ENCODE measurements at regions not wholly inside any gene's neighbourhood (a gene's known extent, or its start where the extent isn't known, plus 50 kb on each side); places are given as distances from the start of the nearest gene placed in this dataset.

DNA sequence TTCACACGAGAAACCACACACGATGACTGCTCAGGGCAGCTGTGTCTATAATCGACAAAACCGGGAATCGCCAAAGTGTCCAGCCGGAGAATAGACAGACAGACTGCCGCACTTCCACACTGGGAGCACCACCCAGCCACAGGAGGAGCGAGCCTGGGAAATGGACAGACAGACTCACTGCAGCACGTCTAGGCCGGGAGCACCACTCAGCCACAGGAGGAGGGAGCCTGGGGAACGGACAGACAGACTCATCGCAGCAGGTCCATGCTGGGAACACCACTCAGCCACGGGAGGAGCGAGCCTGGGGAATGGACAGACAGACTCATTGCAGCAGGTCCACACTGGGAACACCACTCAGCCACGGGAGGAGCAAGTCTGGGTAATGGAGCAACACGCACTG is 137.2 kb downstream of the BRD1 start:
- in situ Hi-C loops (cut with MboI; ENCODE audit: low sequenced_read_pairs) (no loop called here), intact Hi-C loops (cut with micrococcal nuclease) (no loop called here), dilution Hi-C loops (cut with HindIII; ENCODE audit: low sequenced_read_pairs, unreplicated experiment) (no loop called here)
- no peak for TF ChIP-seq MAFK (IDR thresholded peaks at IDR 0.05; ENCODE audit: low read depth, low read length)
- TF ChIP-seq RCOR1 (IDR thresholded peaks at IDR 0.05; ENCODE audit: insufficient replicate concordance, low read length), result no peak
- TF ChIP-seq, protein P1, sequence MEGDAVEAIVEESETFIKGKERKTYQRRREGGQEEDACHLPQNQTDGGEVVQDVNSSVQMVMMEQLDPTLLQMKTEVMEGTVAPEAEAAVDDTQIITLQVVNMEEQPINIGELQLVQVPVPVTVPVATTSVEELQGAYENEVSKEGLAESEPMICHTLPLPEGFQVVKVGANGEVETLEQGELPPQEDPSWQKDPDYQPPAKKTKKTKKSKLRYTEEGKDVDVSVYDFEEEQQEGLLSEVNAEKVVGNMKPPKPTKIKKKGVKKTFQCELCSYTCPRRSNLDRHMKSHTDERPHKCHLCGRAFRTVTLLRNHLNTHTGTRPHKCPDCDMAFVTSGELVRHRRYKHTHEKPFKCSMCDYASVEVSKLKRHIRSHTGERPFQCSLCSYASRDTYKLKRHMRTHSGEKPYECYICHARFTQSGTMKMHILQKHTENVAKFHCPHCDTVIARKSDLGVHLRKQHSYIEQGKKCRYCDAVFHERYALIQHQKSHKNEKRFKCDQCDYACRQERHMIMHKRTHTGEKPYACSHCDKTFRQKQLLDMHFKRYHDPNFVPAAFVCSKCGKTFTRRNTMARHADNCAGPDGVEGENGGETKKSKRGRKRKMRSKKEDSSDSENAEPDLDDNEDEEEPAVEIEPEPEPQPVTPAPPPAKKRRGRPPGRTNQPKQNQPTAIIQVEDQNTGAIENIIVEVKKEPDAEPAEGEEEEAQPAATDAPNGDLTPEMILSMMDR (conservative IDR thresholded peaks at IDR 0.05; ENCODE audit: low read depth, low read length), result no peak
- TF ChIP-seq, protein P2, sequence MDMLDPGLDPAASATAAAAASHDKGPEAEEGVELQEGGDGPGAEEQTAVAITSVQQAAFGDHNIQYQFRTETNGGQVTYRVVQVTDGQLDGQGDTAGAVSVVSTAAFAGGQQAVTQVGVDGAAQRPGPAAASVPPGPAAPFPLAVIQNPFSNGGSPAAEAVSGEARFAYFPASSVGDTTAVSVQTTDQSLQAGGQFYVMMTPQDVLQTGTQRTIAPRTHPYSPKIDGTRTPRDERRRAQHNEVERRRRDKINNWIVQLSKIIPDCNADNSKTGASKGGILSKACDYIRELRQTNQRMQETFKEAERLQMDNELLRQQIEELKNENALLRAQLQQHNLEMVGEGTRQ (IDR thresholded peaks at IDR 0.05; ENCODE audit: low read depth, low read length), result no peak
- TF ChIP-seq SMC3 (IDR thresholded peaks at IDR 0.05; ENCODE audit: low read depth, low read length), result no peak
- TF ChIP-seq, protein P3, sequence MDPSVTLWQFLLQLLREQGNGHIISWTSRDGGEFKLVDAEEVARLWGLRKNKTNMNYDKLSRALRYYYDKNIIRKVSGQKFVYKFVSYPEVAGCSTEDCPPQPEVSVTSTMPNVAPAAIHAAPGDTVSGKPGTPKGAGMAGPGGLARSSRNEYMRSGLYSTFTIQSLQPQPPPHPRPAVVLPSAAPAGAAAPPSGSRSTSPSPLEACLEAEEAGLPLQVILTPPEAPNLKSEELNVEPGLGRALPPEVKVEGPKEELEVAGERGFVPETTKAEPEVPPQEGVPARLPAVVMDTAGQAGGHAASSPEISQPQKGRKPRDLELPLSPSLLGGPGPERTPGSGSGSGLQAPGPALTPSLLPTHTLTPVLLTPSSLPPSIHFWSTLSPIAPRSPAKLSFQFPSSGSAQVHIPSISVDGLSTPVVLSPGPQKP (IDR thresholded peaks at IDR 0.05; ENCODE audit: borderline replicate concordance, low read depth, low read length), result no peak
- TF ChIP-seq NFE2L2 (IDR thresholded peaks at IDR 0.05; ENCODE audit: low read depth, low read length), result no peak
- no peak for TF ChIP-seq MXI1 (IDR thresholded peaks at IDR 0.05; ENCODE audit: borderline replicate concordance, low read depth, low read length)
- no peak for TF ChIP-seq FOS (IDR thresholded peaks at IDR 0.05; ENCODE audit: low read depth, low read length)
- no peak for TF ChIP-seq RFX5 (IDR thresholded peaks at IDR 0.05; ENCODE audit: low read depth, low read length)
- no peak for TF ChIP-seq BHLHE40 (IDR thresholded peaks at IDR 0.05; ENCODE audit: low read depth, low read length)
- no peak for TF ChIP-seq MAZ (IDR thresholded peaks at IDR 0.05; ENCODE audit: borderline replicate concordance, low read depth, low read length)
- no peak for TF ChIP-seq CEBPB (IDR thresholded peaks at IDR 0.05; ENCODE audit: low read depth, low read length)
- TF ChIP-seq RAD21 (IDR thresholded peaks at IDR 0.05; ENCODE audit: low read length), result no peak
- Histone ChIP-seq H2AFZ (replicated peaks; ENCODE audit: low read length, poor library complexity) (no peak overlapping the region), H3K4me1 (ENCODE audit: control insufficient read depth, insufficient read depth, low read length) (no peaks in the 10 kb centered on the region), H3K18ac (ENCODE audit: low read depth, low read length) (no peak overlapping the region), H3K14ac (replicated peaks; ENCODE audit: low read depth, low read length) (no peak overlapping the region), H2BK20ac (ENCODE audit: low read depth, low read length) (no peak overlapping the region), H2BK15ac (ENCODE audit: low read depth, low read length) (no peak overlapping the region), H3K4me2 (ENCODE audit: low read depth, low read length) (no peak overlapping the region), H2AK9ac (replicated peaks; ENCODE audit: low read depth, low read length, poor library complexity) (no peak overlapping the region), H2AK5ac (ENCODE audit: low read depth, low read length) (no peak overlapping the region), H3K9ac (ENCODE audit: low read depth, low read length) (no peak overlapping the region), H3K23ac (ENCODE audit: low read depth, low read length) (no peak overlapping the region), H4K20me1 (ENCODE audit: insufficient read depth, low read length) (no peaks in the 10 kb centered on the region), H4K5ac (ENCODE audit: low read depth, low read length) (no peak overlapping the region), H3K56ac (ENCODE audit: extremely low read depth, insufficient read depth, low read length) (no peak overlapping the region), H3K27ac (ENCODE audit: insufficient read depth, low read length) (no peak overlapping the region), H2BK5ac (ENCODE audit: low read depth, low read length, poor library complexity, severe bottlenecking) (no peak overlapping the region), H3K79me1 (ENCODE audit: low read depth in 1 of 2, low read length in 2 of 2) (no peaks in the 10 kb centered on the region), H4K91ac (ENCODE audit: insufficient read depth, low read depth, low read length) (no peak overlapping the region), H4K8ac (ENCODE audit: low read depth in 2 of 2, low read length in 2 of 2) (no peak overlapping the region), H3K4ac (ENCODE audit: low read depth, low read length) (no peak overlapping the region), H3K9me1 (ENCODE audit: insufficient read depth, low read length) (no peaks in the 10 kb centered on the region), H2BK120ac (ENCODE audit: low read depth, low read length) (no peak overlapping the region), H3K27me3 (ENCODE audit: control insufficient read depth, insufficient read depth, low read length) (no peaks in the 10 kb centered on the region), H3K36me3 (ENCODE audit: control insufficient read depth, insufficient read depth, low read length) (no peaks in the 10 kb centered on the region), H3K4me3 (ENCODE audit: insufficient read depth, low read depth, low read length) (no peak overlapping the region), H3K9me3 (ENCODE audit: control insufficient read depth, insufficient read depth, low read length) (peaks cover 22% of the 10 kb centered on the region)
- DNase-seq, result no peak
- ChIA-PET POLR2A (ENCODE audit: unreplicated experiment) (no interaction called here), CTCF (no interaction called here)
- 77% methylated on average over 12 of the region's 16 CpGs; no CpG with 5 or more reads in 1 of the 2 experiments for WGBS, 2 experiments (ENCODE audit: extremely low coverage in 2 of 2, insufficient read length in 1 of 2)
- BruUV-seq (replicated peaks), result no TSS peak
- no peak for ATAC-seq (ENCODE audit: low read depth)

Data from IMR-90 (cell line).